GM21737 (cell line): ENCODE measurements at regions not wholly inside any gene's neighbourhood (a gene's known extent, or its start where the extent isn't known, plus 50 kb on each side); places are given as distances from the start of the nearest gene placed in this dataset.
"Not testable (repeated sequence)": the region's sequence is repeated elsewhere in the genome, so short reads cannot be mapped to it uniquely, and the experiment has no call there.

ENCODE experiments used
- ATAC-seq: cut with Tn5 transposase; IDR thresholded peaks from one replicate; pipeline ENCODE4 v1.9.1; 2021; ENCODE audit warnings: mild to moderate bottlenecking, moderate library complexity; ENCODE audit not compliant: unreplicated experiment

DNA sequence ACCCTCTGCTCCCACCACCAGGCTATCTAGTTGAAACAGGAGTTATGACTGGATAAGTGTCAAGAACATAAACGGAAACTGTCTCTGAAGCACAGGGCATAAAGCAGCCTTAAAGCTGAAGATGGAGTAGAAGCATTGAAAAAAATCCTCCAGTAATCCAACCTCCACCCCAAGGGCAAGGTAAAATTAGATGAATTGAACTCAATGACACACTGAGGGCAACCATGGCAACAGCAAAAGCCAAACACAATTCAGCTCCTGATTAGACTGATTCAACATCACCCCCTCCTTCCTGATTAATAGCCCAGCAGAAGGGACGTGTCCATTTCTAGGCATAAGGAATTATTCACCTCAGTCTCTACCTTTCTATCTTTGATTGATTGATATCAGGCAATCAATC is 183.2 kb upstream of the MAP3K1 start:
- no peak for ATAC-seq

GRCh38 chr5:56631719-56632118 is 183.6 kb upstream of the MAP3K1 start:
- ATAC-seq, result no peak

DNA sequence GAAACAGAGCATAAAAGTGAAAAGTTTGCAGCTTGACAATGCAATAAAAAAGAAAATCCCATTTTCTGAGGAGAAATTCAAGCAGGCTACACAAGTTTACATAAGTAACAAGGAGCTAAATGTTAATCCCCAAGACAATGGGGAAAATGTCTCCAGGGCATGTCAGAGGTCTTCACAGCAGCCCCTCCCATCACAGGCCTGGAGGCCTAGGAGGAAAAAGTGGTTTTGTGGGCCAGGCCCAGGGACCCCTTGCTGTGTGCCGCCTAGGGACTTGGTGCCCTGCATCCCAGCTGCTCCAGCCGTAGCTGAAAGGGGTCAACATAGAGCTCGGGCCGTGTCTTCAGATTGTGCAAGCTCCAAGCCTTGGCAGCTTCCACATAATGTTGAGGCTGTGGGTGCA is 186.7 kb upstream of the MAP3K1 start:
- not testable (repeated sequence) for ATAC-seq

GRCh38 chr5:56625541-56625940 is 189.8 kb upstream of the MAP3K1 start:
- ATAC-seq, result no peak

GRCh38 chr5:56624751-56625150 is 190.6 kb upstream of the MAP3K1 start:
- ATAC-seq, result no peak

DNA sequence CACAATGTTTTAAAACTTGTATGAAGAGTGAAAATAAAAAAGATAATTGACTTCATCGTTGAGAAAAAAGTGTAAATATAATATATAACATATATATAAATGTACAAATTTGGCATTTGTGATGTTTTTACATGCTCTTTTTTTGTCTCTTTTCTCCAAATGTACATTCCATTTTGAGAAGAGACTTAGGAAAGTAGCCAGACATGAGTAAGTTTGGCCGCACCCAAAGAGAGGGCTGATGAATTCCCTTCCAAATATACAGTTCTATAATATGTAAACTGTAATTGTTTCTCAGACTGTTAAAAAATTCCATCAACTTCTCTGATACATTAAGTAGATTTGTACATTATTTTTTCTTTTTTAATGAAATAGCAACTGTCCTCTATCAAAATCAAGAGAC is 193.2 kb upstream of the MAP3K1 start:
- ATAC-seq, result no peak

GRCh38 chr5:56620903-56621677 is 194.3 kb upstream of the MAP3K1 start:
- no peak for ATAC-seq

DNA sequence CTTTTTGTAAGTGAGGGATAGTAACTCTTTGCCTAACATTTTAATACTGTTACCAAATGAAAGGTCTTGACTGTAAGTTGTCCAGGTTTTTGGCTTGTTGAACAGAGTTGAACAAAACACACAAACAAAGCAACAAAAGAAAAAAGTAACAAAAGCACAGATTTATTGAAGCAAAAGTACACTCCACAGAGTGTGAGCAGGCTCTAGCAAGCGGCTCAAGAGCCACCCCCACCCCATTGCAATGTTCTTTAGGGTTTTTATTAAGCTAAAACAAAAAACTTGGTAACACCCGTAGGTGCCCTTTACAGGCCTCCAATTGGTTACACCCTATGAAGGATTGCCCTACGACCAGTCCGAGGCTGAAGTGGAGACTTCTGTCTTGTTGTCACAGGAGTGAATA is 197.4 kb upstream of the MAP3K1 start:
- ATAC-seq, result no peak

GRCh38 chr5:56616454-56617160 is 198.7 kb upstream of the MAP3K1 start:
- ATAC-seq, result no peak

GRCh38 chr5:56615361-56616153 is 199.8 kb upstream of the MAP3K1 start:
- no peak for ATAC-seq

DNA sequence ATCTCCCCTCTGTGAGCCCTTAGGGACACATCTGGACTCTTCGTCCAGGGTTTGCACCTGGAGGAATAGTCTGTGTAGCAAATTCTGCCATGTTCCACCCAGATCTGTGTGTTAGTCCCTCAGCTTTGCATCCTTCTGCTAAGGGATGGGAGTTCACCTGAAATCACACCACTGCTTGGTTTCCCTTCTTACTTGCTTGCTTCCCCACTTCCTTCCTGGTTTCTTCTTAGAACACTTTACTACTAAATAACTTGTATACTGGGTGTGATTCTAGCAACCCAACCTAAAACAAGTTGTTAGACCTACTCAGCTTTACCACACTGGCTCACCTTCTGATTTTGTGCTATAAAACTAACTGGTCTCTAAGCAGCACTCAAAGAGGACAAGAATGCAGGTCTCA is 202.6 kb upstream of the MAP3K1 start:
- ATAC-seq, result no peak

DNA sequence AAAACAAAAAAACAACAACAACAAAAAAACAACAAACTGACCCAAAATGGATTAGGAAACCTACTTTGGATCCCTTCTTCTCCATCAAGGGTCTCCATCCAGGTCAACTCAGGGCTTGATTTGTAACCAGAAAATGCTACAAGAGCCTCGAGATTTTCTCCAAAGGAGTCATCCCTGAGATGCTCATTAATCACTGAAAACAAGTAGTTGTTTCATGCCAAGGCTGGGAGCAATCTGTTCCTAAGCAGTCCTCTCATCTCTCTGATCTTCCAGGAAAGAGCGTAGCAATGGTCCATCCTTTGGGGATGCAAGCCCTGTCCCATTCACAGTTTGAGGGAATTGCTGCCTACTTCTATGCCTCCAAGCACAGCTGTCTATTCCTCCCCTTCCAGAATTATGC is 203.0 kb upstream of the MAP3K1 start:
- ATAC-seq, result no peak

DNA sequence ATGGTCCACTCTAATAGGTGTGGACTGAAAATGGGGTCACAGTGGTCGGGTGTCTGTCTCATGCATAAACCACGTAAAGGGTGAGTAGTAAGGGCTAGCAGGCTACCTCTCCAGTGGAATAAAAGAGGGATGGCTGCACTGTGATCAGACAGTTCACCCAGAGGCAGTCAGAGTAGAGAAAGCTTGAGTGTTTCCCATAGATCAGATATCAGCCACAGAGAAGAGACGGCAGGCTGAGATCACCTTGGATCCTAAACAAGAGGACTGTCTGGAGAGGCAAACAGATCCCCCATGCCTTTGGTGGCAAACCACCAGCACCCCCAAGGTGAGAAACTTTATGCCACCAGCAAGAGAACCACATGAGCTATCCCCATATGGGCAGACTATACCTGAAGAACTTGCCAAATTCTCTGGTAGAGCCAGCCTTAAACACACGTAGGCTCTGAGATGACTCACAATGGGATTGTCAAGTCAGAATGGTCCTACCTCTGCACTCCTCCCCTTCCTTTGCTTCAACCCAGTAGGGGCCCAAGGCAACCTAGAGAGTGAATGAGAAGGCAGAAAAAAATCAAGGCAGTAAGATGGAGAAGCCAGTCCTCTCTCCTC is 205.2 kb upstream of the MAP3K1 start:
- no peak for ATAC-seq

- ATAC-seq, result no peak
These were observed 207.0 kb upstream of the MAP3K1 start for GRCh38 chr5:56608217-56608925.

DNA sequence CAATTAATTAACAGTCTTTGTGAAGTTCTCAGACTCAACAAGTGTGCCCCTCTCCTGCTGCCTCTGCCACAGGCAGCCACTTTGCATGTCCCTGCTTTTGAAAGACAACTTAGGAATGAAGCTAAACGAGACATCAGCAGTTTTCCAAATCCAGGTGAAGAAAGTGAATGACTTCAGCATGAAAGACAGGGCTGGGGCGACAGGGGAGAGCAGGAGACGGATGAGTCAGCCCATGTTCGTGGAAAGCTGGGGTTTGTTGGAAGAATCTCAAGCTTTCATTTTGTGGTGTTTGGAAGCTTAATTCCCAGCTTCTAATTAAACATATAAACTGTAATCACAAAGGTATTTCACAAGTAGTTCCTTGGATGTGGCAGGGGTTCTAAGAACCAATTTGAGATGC is 207.8 kb upstream of the MAP3K1 start:
- ATAC-seq, result no peak

DNA sequence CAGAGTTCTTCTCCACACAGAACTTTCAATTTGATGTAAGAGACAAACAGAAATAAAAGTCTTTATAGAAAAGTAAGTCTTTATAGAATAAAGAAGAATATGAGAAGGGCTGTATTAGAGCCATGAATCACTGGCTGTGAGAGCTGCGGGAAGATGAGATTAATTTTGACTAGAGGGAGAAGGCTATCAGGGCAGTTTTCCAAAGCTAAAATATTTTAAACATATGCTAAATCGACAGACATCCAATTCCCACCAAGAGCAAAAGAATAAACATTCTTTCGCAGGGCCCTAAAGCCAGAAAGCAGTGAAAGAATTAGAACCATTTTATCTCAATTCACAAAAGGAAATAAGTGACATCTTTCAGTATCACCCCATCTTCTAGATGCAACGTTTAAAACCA is 208.3 kb upstream of the MAP3K1 start:
- no peak for ATAC-seq

DNA sequence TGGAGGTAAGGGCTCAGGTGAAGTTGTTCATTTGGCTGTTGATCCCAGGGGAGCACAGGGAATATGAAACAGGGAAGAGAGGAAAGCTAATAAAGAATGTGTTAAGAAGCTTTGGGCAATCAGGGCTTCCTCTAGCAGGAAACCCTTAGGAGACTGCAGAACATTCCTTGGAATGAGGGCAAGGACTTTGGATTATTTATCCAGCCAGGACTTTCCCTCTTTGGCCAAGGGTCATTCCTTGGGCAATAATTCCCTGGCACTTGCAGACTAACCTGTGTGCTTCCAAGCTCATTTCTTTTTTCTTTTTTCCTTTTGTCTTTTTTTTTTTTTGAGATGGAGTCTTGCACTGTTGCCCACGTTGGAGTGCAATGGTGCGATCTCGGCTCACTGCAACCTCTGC is 209.2 kb upstream of the MAP3K1 start:
- ATAC-seq, result no peak

DNA sequence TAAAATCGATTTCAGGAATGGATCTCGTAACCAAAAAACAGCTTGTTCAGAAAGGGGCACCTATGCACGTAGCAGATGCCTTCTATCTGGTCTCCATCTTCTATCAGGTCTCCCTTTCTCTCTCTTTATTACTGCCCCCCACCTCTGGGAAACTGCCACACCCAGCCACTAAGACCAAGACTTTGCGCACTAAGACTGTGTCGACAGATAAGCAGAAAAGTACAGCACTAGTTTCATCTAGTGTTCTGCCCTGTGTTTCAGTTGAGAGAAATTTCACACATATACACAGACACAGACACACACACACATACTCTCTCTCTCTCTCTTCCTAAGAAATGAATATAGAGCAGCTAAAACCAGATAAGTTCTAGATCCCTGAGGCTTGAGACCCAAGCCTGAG is 210.1 kb upstream of the MAP3K1 start:
- no peak for ATAC-seq

DNA sequence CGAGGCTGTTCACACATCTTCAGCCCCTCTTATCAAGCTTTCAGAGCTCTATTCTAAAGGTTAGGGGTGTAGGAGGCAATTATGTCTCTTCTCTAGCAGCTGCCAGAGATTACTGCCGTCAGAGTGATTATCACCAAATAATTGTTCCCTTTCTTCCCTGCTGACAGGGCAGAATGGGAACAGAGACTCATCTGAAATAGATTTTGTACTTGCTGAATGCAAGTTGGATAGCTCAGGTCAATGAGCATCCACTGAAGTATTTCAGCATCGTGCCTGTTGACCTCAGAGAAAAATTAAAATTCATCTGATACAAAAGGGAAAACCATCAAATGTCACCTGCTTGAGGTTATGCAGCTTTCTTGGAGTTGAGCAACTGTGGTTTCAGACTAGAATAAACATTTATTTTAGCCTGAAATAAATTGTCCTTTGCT is 213.7 kb upstream of the MAP3K1 start:
- no peak for ATAC-seq

- ATAC-seq, result no peak
These were observed 216.4 kb upstream of the MAP3K1 start for GRCh38 chr5:56598941-56599340.

- ATAC-seq, result no peak
These were observed 219.2 kb upstream of the MAP3K1 start for GRCh38 chr5:56596155-56596554.
